Tibial nerve (tissue), 4 donors: ENCODE measurements at regions not wholly inside any gene's neighbourhood (a gene's known extent, or its start where the extent isn't known, plus 50 kb on each side); places are given as distances from the start of the nearest gene placed in this dataset.
"Not testable (repeated sequence)": the region's sequence is repeated elsewhere in the genome, so short reads cannot be mapped to it uniquely, and the experiment has no call there.

Experiments
- DNase-seq, 2 donors: peaks; one replicate each; pipeline ENCODE4 v3.0.0-alpha.2; 2019; ENCODE audit warnings: low spot score in 2 of 2
- H3K27ac ChIP-seq, 4 donors: fragments of 200-600 bp; sonication (generic) in 3 of 4; one replicate each; pipeline ENCODE4 v1.5.1; 2017 to 2019; ENCODE audit warnings: mild to moderate bottlenecking in 1 of 4
- H3K27me3 ChIP-seq, 2 donors: fragments of 200-600 bp; sonication (generic) in 1 of 2; one replicate each; pipeline versions ENCODE4 v1.5.1 to v1.6.0; 2017 to 2019
- H3K36me3 ChIP-seq, 3 donors: fragments of 200-600 bp; sonication (generic); one replicate each; pipeline ENCODE4 v1.5.1; 2018 to 2019
- H3K4me1 ChIP-seq, 4 donors: fragments of 200-600 bp; sonication (generic) in 3 of 4; one replicate each; pipeline ENCODE4 v1.5.1; 2017 to 2019
- H3K4me3 ChIP-seq, 4 donors: fragments of 200-600 bp; sonication (generic) in 3 of 4; one replicate each; pipeline ENCODE4 v1.5.1; 2017 to 2019; ENCODE audit warnings: mild to moderate bottlenecking in 1 of 4, moderate library complexity in 1 of 4
- H3K9me3 ChIP-seq, 4 donors: fragments of 200-600 bp; sonication (generic) in 3 of 4; one replicate each; pipeline ENCODE4 v1.5.1; 2017 to 2019
- CTCF ChIP-seq, 5 experiments: fragments of 200-600 bp in 3 of 5; fragments of 450-650 bp in 2 of 5; sonication (generic) in 3 of 5; IDR thresholded peaks; one replicate each; pipeline ENCODE4 v1.5.1; 2016 to 2019; ENCODE audit warnings: antibody characterized with exemption in 5 of 5, mild to moderate bottlenecking in 3 of 5, moderate library complexity in 2 of 5
- EP300 ChIP-seq, 2 donors: sonication (generic); formaldehyde crosslinking; IDR thresholded peaks; one replicate each; pipeline ENCODE4 v1.6.1; 2017; ENCODE audit warnings: antibody characterized with exemption in 2 of 2, mild to moderate bottlenecking in 1 of 2
- POLR2A ChIP-seq, 2 donors: fragments of 450-650 bp; IDR thresholded peaks; one replicate each; pipeline ENCODE4 v1.6.1; 2017; ENCODE audit warnings: antibody characterized with exemption in 2 of 2, mild to moderate bottlenecking in 2 of 2, moderate library complexity in 2 of 2
- WGBS, 2 donors: methylation state at CpG; one replicate each; pipeline ENCODE4 v1.1.5; 2018; 5-methylcytosine and 5-hydroxymethylcytosine counted together

GRCh38 chr16:17925761-17926160 lies 410.8 kb downstream of the NPIPA8 start:
- DNase-seq, result no peak
- Histone ChIP-seq H3K4me1 (no peaks in the 10 kb centered on the region), H3K27me3 (no peaks in the 10 kb centered on the region), H3K9me3 (peaks cover 0 to 14% (median 3%) of the 10 kb centered on the region in 4 donors), H3K36me3 (no peaks in the 10 kb centered on the region), H3K4me3 (no peak overlapping the region), H3K27ac (no peak overlapping the region)
- WGBS, 2 donors, result 94% methylated on average over 6 of the region's 6 CpGs
- TF ChIP-seq POLR2A (IDR thresholded peaks at IDR 0.05) (no peak), CTCF (IDR thresholded peaks at IDR 0.05) (no peak), EP300 (IDR thresholded peaks at IDR 0.05) (no peak)

- 52 to 67% methylated on average over 2 of the region's 2 CpGs for whole genome bisulfite sequencing, 2 donors
Measured at GRCh38 chr16:17921357-17921978, 415.1 kb downstream of the NPIPA8 start.

GRCh38 chr16:17917316-17918019 lies 419.1 kb downstream of the NPIPA8 start:
- no peak overlapping the region for H3K27ac ChIP-seq
- H3K9me3 ChIP-seq, result peaks cover 0 to 35% (median 8%) of the 10 kb centered on the region in 4 donors
- TF ChIP-seq CTCF (IDR thresholded peaks at IDR 0.05) (no peak), EP300 (IDR thresholded peaks at IDR 0.05) (no peak), POLR2A (IDR thresholded peaks at IDR 0.05) (no peak)
- WGBS, 2 donors, result 69 to 77% methylated on average over 3 of the region's 3 CpGs
- no peak overlapping the region for H3K4me3 ChIP-seq
- DNase-seq, result no peak
- H3K4me1 ChIP-seq, result no peaks in the 10 kb centered on the region
- H3K27me3 ChIP-seq, result no peaks in the 10 kb centered on the region
- H3K36me3 ChIP-seq, result no peaks in the 10 kb centered on the region

More at GRCh38 chr16:17921357-17921978, 415.1 kb downstream of the NPIPA8 start:
- H3K27me3 ChIP-seq, result no peaks in the 10 kb centered on the region
- no peaks in the 10 kb centered on the region for H3K4me1 ChIP-seq
- peaks cover 0 to 29% (median 8%) of the 10 kb centered on the region in 4 donors for H3K9me3 ChIP-seq
- no peak for DNase-seq
- H3K4me3 ChIP-seq, result no peak overlapping the region
- TF ChIP-seq POLR2A (IDR thresholded peaks at IDR 0.05) (no peak), CTCF (IDR thresholded peaks at IDR 0.05) (peak in 1 of 5 experiments; percentile 26)
- H3K36me3 ChIP-seq, result no peaks in the 10 kb centered on the region
- H3K27ac ChIP-seq, result no peak overlapping the region

GRCh38 chr16:17915791-17916190 lies 420.7 kb downstream of the NPIPA8 start:
- WGBS, 2 donors, result 87 to 89% methylated on average over 5 of the region's 5 CpGs
- H3K36me3 ChIP-seq, result no peaks in the 10 kb centered on the region
- TF ChIP-seq CTCF (IDR thresholded peaks at IDR 0.05) (no peak), EP300 (IDR thresholded peaks at IDR 0.05) (no peak), POLR2A (IDR thresholded peaks at IDR 0.05) (no peak)
- no peaks in the 10 kb centered on the region for H3K4me1 ChIP-seq
- no peak overlapping the region for H3K4me3 ChIP-seq
- no peaks in the 10 kb centered on the region for H3K27me3 ChIP-seq
- H3K9me3 ChIP-seq, result peaks cover 0 to 26% (median 5%) of the 10 kb centered on the region in 4 donors
- no peak overlapping the region for H3K27ac ChIP-seq
- DNase-seq, result no peak

GRCh38 chr16:17914168-17914567 lies 422.4 kb downstream of the NPIPA8 start:
- H3K4me1 ChIP-seq, result no peaks in the 10 kb centered on the region
- 82 to 85% methylated on average over 1 of the region's 1 CpG for WGBS, 2 donors
- H3K27me3 ChIP-seq, result no peaks in the 10 kb centered on the region
- H3K9me3 ChIP-seq, result peaks cover 0 to 24% (median 5%) of the 10 kb centered on the region in 4 donors
- DNase-seq, result no peak
- no peak overlapping the region for H3K27ac ChIP-seq
- no peaks in the 10 kb centered on the region for H3K36me3 ChIP-seq
- TF ChIP-seq POLR2A (IDR thresholded peaks at IDR 0.05), result no peak
- no peak for TF ChIP-seq EP300 (IDR thresholded peaks at IDR 0.05)
- no peak for TF ChIP-seq CTCF (IDR thresholded peaks at IDR 0.05)
- H3K4me3 ChIP-seq, result no peak overlapping the region

- H3K27me3 ChIP-seq, H3K4me3 ChIP-seq, DNase-seq, H3K4me1 ChIP-seq, H3K27ac ChIP-seq, H3K36me3 ChIP-seq: not testable (repeated sequence)
- peaks cover 0 to 23% (median 0%) of the 10 kb centered on the region in 4 donors for H3K9me3 ChIP-seq
- 71% methylated on average over 1 of the region's 1 CpG for WGBS, 2 donors
Measured at GRCh38 chr16:17911578-17911977, 425.0 kb downstream of the NPIPA8 start.

- DNase-seq, H3K27me3 ChIP-seq, H3K36me3 ChIP-seq, H3K27ac ChIP-seq, H3K4me3 ChIP-seq, H3K4me1 ChIP-seq: not testable (repeated sequence)
- 95 to 96% methylated on average over 7 to 10 of the region's 10 CpGs for WGBS, 2 donors
- peaks cover 0 to 18% (median 0%) of the 10 kb centered on the region in 4 donors for H3K9me3 ChIP-seq
Measured at GRCh38 chr16:17906626-17907025, 429.9 kb downstream of the NPIPA8 start.
